H9 (cell line): ENCODE measurements at regions not wholly inside any gene's neighbourhood (a gene's known extent, or its start where the extent isn't known, plus 50 kb on each side); places are given as distances from the start of the nearest gene placed in this dataset.

Experiments used
- DNase-seq: peaks from one replicate; pipeline ENCODE4 v3.0.0-alpha.2; 2017
- H2AFZ ChIP-seq: one replicate; pipeline ENCODE4 v1.6.1; 2013; ENCODE audit warnings: mild to moderate bottlenecking, low read length, control low read depth, moderate library complexity
- H2AK5ac ChIP-seq: 2 replicates; pipeline ENCODE4 v1.6.1; 2013; ENCODE audit warnings: low read length, control low read depth, mixed read lengths; ENCODE audit not compliant: insufficient read length
- H2BK120ac ChIP-seq: one replicate; pipeline ENCODE4 v1.6.1; 2013; ENCODE audit warnings: low read depth, mild to moderate bottlenecking, low read length, control low read depth, inconsistent platforms; ENCODE audit not compliant: poor library complexity, severe bottlenecking
- H2BK12ac ChIP-seq: 2 replicates; pipeline ENCODE4 v1.6.1; 2013; ENCODE audit warnings: low read length, control low read depth, mixed read lengths, low read depth; ENCODE audit not compliant: insufficient read length
- H2BK15ac ChIP-seq: 2 replicates; pipeline ENCODE4 v1.6.1; 2013; ENCODE audit warnings: low read depth, low read length, control low read depth
- H2BK20ac ChIP-seq: one replicate; pipeline ENCODE4 v1.6.1; 2013; ENCODE audit warnings: low read depth, mild to moderate bottlenecking, low read length, control low read depth, inconsistent platforms; ENCODE audit not compliant: poor library complexity, severe bottlenecking
- H2BK5ac ChIP-seq: 2 replicates; pipeline ENCODE4 v1.6.1; 2013; ENCODE audit warnings: low read length, control low read depth, mixed read lengths; ENCODE audit not compliant: insufficient read length
- H3K14ac ChIP-seq: 2 replicates; pipeline ENCODE4 v1.6.1; 2013; ENCODE audit warnings: low read length, control low read depth; ENCODE audit not compliant: insufficient read depth
- H3K18ac ChIP-seq: 2 replicates; pipeline ENCODE4 v1.6.1; 2013; ENCODE audit warnings: low read depth, mild to moderate bottlenecking, mixed read lengths, low read length, control low read depth; ENCODE audit not compliant: insufficient read length
- H3K23ac ChIP-seq: 2 replicates; pipeline ENCODE4 v1.6.1; 2013; ENCODE audit warnings: low read length, control low read depth, mixed read lengths, low read depth; ENCODE audit not compliant: insufficient read length
- H3K23me2 ChIP-seq: 2 replicates; pipeline ENCODE4 v1.6.1; 2013; ENCODE audit warnings: low read depth, mild to moderate bottlenecking, mixed read lengths, low read length, control low read depth; ENCODE audit not compliant: insufficient read length, poor library complexity, severe bottlenecking
- H3K27ac ChIP-seq: 2 replicates; pipeline ENCODE4 v1.5.1; 2013; ENCODE audit warnings: low read length, control low read depth, mixed read lengths, low read depth; ENCODE audit not compliant: insufficient read length
- H3K27me3 ChIP-seq: 2 replicates; pipeline ENCODE4 v1.6.1; 2013; ENCODE audit warnings: low read length, control low read depth, inconsistent platforms; ENCODE audit not compliant: insufficient read depth
- H3K4ac ChIP-seq: 2 replicates; pipeline ENCODE4 v1.6.1; 2013; ENCODE audit warnings: low read depth, mild to moderate bottlenecking, control low read depth, inconsistent platforms, low read length, moderate library complexity
- H3K4me1 ChIP-seq: 2 replicates; pipeline ENCODE4 v1.6.1; 2013; ENCODE audit warnings: low read length, control low read depth, inconsistent platforms; ENCODE audit not compliant: insufficient read depth
- H3K4me2 ChIP-seq: 2 replicates; pipeline ENCODE4 v1.6.1; 2013; ENCODE audit warnings: low read length, control low read depth, mixed read lengths; ENCODE audit not compliant: insufficient read length, insufficient read depth
- H3K56ac ChIP-seq: 2 replicates; pipeline ENCODE4 v1.6.1; 2013; ENCODE audit warnings: low read depth, mild to moderate bottlenecking, mixed read lengths, low read length, control low read depth; ENCODE audit not compliant: insufficient read length
- H3K79me1 ChIP-seq: 2 replicates; pipeline ENCODE4 v1.6.1; 2013; ENCODE audit warnings: low read depth, mild to moderate bottlenecking, moderate library complexity, low read length, control low read depth, inconsistent platforms; ENCODE audit not compliant: insufficient read depth, poor library complexity, severe bottlenecking
- H3K79me2 ChIP-seq: 2 replicates; pipeline ENCODE4 v1.6.1; 2013; ENCODE audit warnings: low read length, control low read depth, inconsistent platforms; ENCODE audit not compliant: insufficient read depth
- H3K9ac ChIP-seq: 2 replicates; pipeline ENCODE4 v1.6.1; 2013; ENCODE audit warnings: low read length, control low read depth, mixed read lengths; ENCODE audit not compliant: insufficient read length; ENCODE audit errors: extremely low read depth
- H3K9me3 ChIP-seq: one replicate; pipeline ENCODE4 v1.6.1; 2013; ENCODE audit warnings: low read depth, low read length, inconsistent platforms; ENCODE audit not compliant: control insufficient read depth
- H3T11ph ChIP-seq: one replicate; pipeline ENCODE4 v1.6.1; 2013; ENCODE audit warnings: mild to moderate bottlenecking, low read length, control low read depth, inconsistent platforms
- H4K20me1 ChIP-seq: one replicate; pipeline ENCODE4 v1.6.1; 2013; ENCODE audit not compliant: control insufficient read depth, insufficient read length, insufficient read depth
- H4K5ac ChIP-seq: 2 replicates; pipeline ENCODE4 v1.6.1; 2013; ENCODE audit warnings: low read depth, mild to moderate bottlenecking, mixed read lengths, low read length, control low read depth; ENCODE audit not compliant: insufficient read length
- H4K8ac ChIP-seq: replicated peaks from 2 replicates; pipeline ENCODE4 v1.6.1; 2013; ENCODE audit warnings: low read length, control low read depth, mixed read lengths, low read depth; ENCODE audit not compliant: insufficient read length
- H4K91ac ChIP-seq: 2 replicates; pipeline ENCODE4 v1.6.1; 2013; ENCODE audit warnings: low read depth, mild to moderate bottlenecking, moderate library complexity, mixed read lengths, low read length, control low read depth; ENCODE audit not compliant: insufficient read length
- H3K27ac Mint-ChIP-seq, 3 experiments: 2 replicates in 2 of 3; 3 replicates in 1 of 3; pipeline ENCODE4 v1.8.0; 2020 to 2021; ENCODE audit warnings: mixed read lengths in 3 of 3, mild to moderate bottlenecking in 1 of 3, moderate library complexity in 1 of 3
- H3K27me3 Mint-ChIP-seq: 2 replicates; pipeline ENCODE4 v1.8.0; 2021; ENCODE audit warnings: low read depth, mild to moderate bottlenecking, moderate library complexity, mixed read lengths
- H3K36me3 Mint-ChIP-seq, 3 experiments: 2 replicates in 2 of 3; 3 replicates in 1 of 3; pipeline ENCODE4 v1.8.0; 2020 to 2021; ENCODE audit warnings: low read depth in 3 of 3, mixed read lengths in 3 of 3; ENCODE audit not compliant: insufficient read depth in 1 of 3
- H3K4me1 Mint-ChIP-seq, 2 experiments: 2 replicates each; pipeline ENCODE4 v1.8.0; 2020; ENCODE audit warnings: mixed read lengths in 2 of 2
- H3K4me3 Mint-ChIP-seq, 2 experiments: 2 replicates in 1 of 2; 3 replicates in 1 of 2; pipeline ENCODE4 v1.8.0; 2020 to 2021; ENCODE audit warnings: mild to moderate bottlenecking in 2 of 2, mixed read lengths in 2 of 2, moderate library complexity in 1 of 2
- H3K9me3 Mint-ChIP-seq, 2 experiments: 2 replicates in 1 of 2; 3 replicates in 1 of 2; pipeline ENCODE4 v1.8.0; 2020; ENCODE audit warnings: mild to moderate bottlenecking in 2 of 2, mixed read lengths in 2 of 2, moderate library complexity in 1 of 2
- WGBS: extraction: QIAGEN DNeasy Blood & Tissue Kit; methylation state at CpG from one replicate; pipeline ENCODE4 v1.1.7; 2013; ENCODE audit warnings: missing lambda C conversion rate, low lambda C conversion rate, mixed read lengths; ENCODE audit not compliant: insufficient read length; ENCODE audit errors: extremely low coverage; 5-methylcytosine and 5-hydroxymethylcytosine counted together
- TF ChIP-seq, protein P1 (sequence below): fragments of 200-600 bp; sonication (generic); conservative IDR thresholded peaks from 3 replicates; pipeline ENCODE4 v1.8.0; 2021; ENCODE audit warnings: antibody characterized with exemption, mild to moderate bottlenecking

GRCh38 chr1:189658381-189658780 lies 819.3 kb downstream of the BRINP3 start:
- H3K23me2 ChIP-seq: no peaks in the 10 kb centered on the region
- no peak overlapping the region for H4K8ac ChIP-seq
- H3K27me3 ChIP-seq: no peaks in the 10 kb centered on the region
- no peaks in the 10 kb centered on the region for H4K20me1 ChIP-seq
- H4K91ac ChIP-seq: no peak overlapping the region
- H3K56ac ChIP-seq: no peak overlapping the region
- Mint-ChIP-seq H3K4me1 (no peaks in the 10 kb centered on the region), H3K4me3 (no peak overlapping the region), H3K27me3 (no peaks in the 10 kb centered on the region; the same call in 1 of the 2 replicates), H3K27ac (no peak overlapping the region; a peak in 1 of 7 replicates), H3K36me3 (no peaks in the 10 kb centered on the region), H3K9me3 (no peaks in the 10 kb centered on the region)
- TF ChIP-seq, protein P1, sequence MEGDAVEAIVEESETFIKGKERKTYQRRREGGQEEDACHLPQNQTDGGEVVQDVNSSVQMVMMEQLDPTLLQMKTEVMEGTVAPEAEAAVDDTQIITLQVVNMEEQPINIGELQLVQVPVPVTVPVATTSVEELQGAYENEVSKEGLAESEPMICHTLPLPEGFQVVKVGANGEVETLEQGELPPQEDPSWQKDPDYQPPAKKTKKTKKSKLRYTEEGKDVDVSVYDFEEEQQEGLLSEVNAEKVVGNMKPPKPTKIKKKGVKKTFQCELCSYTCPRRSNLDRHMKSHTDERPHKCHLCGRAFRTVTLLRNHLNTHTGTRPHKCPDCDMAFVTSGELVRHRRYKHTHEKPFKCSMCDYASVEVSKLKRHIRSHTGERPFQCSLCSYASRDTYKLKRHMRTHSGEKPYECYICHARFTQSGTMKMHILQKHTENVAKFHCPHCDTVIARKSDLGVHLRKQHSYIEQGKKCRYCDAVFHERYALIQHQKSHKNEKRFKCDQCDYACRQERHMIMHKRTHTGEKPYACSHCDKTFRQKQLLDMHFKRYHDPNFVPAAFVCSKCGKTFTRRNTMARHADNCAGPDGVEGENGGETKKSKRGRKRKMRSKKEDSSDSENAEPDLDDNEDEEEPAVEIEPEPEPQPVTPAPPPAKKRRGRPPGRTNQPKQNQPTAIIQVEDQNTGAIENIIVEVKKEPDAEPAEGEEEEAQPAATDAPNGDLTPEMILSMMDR: no peak
- H2BK15ac ChIP-seq: no peak overlapping the region
- no peak overlapping the region for H2BK12ac ChIP-seq
- no peaks in the 10 kb centered on the region for H3K79me2 ChIP-seq
- WGBS: no CpG with 5 or more reads among the region's 3 CpGs
- H2AK5ac ChIP-seq: no peak overlapping the region
- H3K9ac ChIP-seq: no peak overlapping the region
- no peak overlapping the region for H3T11ph ChIP-seq
- H2BK5ac ChIP-seq: no peak overlapping the region
- no peak overlapping the region for H3K27ac ChIP-seq
- no peaks in the 10 kb centered on the region for H3K9me3 ChIP-seq
- no peak overlapping the region for H3K4me2 ChIP-seq
- H3K23ac ChIP-seq: no peak overlapping the region
- no peak overlapping the region for H2BK120ac ChIP-seq
- DNase-seq: no peak
- H3K4ac ChIP-seq: no peak overlapping the region
- H2BK20ac ChIP-seq: no peak overlapping the region
- H2AFZ ChIP-seq: no peak overlapping the region
- H3K79me1 ChIP-seq: no peaks in the 10 kb centered on the region
- no peak overlapping the region for H4K5ac ChIP-seq
- no peak overlapping the region for H3K14ac ChIP-seq
- no peaks in the 10 kb centered on the region for H3K4me1 ChIP-seq
- H3K18ac ChIP-seq: no peak overlapping the region
